SK-N-SH (cell line): ENCODE measurements at regions not wholly inside any gene's neighbourhood (a gene's known extent, or its start where the extent isn't known, plus 50 kb on each side); places are given as distances from the start of the nearest gene placed in this dataset.

Experiments used
- CTCF ChIA-PET: fragments of 300-600, 350-600 bp; formaldehyde crosslinking; extraction: SDS; loops from one replicate; lab custom pipeline; 2021; lab: Yijun Ruan, JAX
- POLR2A ChIA-PET: fragments of 350-600 bp; sonication (Branson Sonifier 250); formaldehyde crosslinking; extraction: SDS; loops from one replicate; lab custom pipeline; 2020; ENCODE audit warnings: antibody characterized with exemption, inconsistent platforms; lab: Yijun Ruan, JAX
- DNase-seq: peaks from one replicate; pipeline ENCODE4 v3.0.0; 2012
- H2AFZ ChIP-seq: fragments of 200-600 bp; sonication (generic); 2 replicates; pipeline ENCODE4 v1.8.1; 2016; ENCODE audit warnings: antibody characterized with exemption, mild to moderate bottlenecking, low read depth
- H3F3A ChIP-seq: fragments of 200-600 bp; sonication (generic); replicated peaks from 2 replicates; pipeline ENCODE3; 2016; ENCODE audit warnings: antibody characterized with exemption, mild to moderate bottlenecking; ENCODE audit not compliant: insufficient read depth
- H3K27ac ChIP-seq, 2 experiments: fragments of 200-500 bp in 1 of 2; fragments of 200-600 bp in 1 of 2; sonication (Bioruptor generic) in 1 of 2; sonication (generic), shearing (Covaris generic) in 1 of 2; 2 replicates each; pipeline versions ENCODE4 v1.5.1 to v1.6.1; 2014 to 2016; ENCODE audit warnings: low read depth in 2 of 2, inconsistent platforms in 1 of 2, low read length in 1 of 2, mild to moderate bottlenecking in 1 of 2, mixed read lengths in 1 of 2
- H3K27me3 ChIP-seq: fragments of 200-600 bp; sonication (generic), shearing (Covaris generic); 2 replicates; pipeline ENCODE4 v1.6.1; 2016; ENCODE audit warnings: mixed run types; ENCODE audit not compliant: insufficient read depth
- H3K36me3 ChIP-seq, 2 experiments: fragments of 200-500 bp in 1 of 2; fragments of 200-600 bp in 1 of 2; sonication (Bioruptor generic) in 1 of 2; sonication (generic) in 1 of 2; replicated peaks in 1 of 2; 2 replicates each; pipeline versions ENCODE3 to v1.5.1; 2014 to 2016; ENCODE audit warnings: low read length in 1 of 2, mild to moderate bottlenecking in 1 of 2; ENCODE audit not compliant: insufficient read depth in 2 of 2, control insufficient read depth in 1 of 2
- H3K4me1 ChIP-seq, 2 experiments: fragments of 200-500 bp in 1 of 2; fragments of 200-600 bp in 1 of 2; sonication (Bioruptor generic) in 1 of 2; sonication (generic), shearing (Covaris generic) in 1 of 2; 2 replicates each; pipeline versions ENCODE4 v1.5.1 to v1.6.1; 2014 to 2016; ENCODE audit warnings: low read depth in 1 of 2, low read length in 1 of 2, mixed run types in 1 of 2; ENCODE audit not compliant: insufficient read depth in 2 of 2, control insufficient read depth in 1 of 2
- H3K4me2 ChIP-seq: fragments of 200-600 bp; sonication (generic), shearing (Covaris generic); 2 replicates; pipeline ENCODE4 v1.6.1; 2017; ENCODE audit warnings: mixed run types
- H3K4me3 ChIP-seq, 2 experiments: fragments of 200-500 bp in 1 of 2; fragments of 200-600 bp in 1 of 2; sonication (Bioruptor generic) in 1 of 2; sonication (generic), shearing (Covaris generic) in 1 of 2; 2 replicates each; pipeline versions ENCODE4 v1.5.1 to v1.8.1; 2014 to 2016; ENCODE audit warnings: low read depth in 2 of 2, inconsistent platforms in 1 of 2, low read length in 1 of 2, mild to moderate bottlenecking in 1 of 2, mixed read lengths in 1 of 2, moderate library complexity in 1 of 2
- H3K79me2 ChIP-seq: fragments of 200-600 bp; sonication (generic); 2 replicates; pipeline ENCODE4 v1.8.1; 2017; ENCODE audit warnings: mild to moderate bottlenecking; ENCODE audit not compliant: insufficient read depth
- H3K9ac ChIP-seq: fragments of 200-600 bp; sonication (generic); 2 replicates; pipeline ENCODE4 v1.6.1; 2017; ENCODE audit warnings: mixed run types
- H3K9me2 ChIP-seq: fragments of 200-600 bp; sonication (generic); 2 replicates; pipeline ENCODE4 v1.6.1; 2017; ENCODE audit warnings: mixed run types
- H3K9me3 ChIP-seq: fragments of 200-600 bp; sonication (generic); 2 replicates; pipeline ENCODE4 v1.6.1; 2017; ENCODE audit warnings: mixed run types, mild to moderate bottlenecking, moderate library complexity
- H4K20me1 ChIP-seq: fragments of 200-600 bp; sonication (generic); 2 replicates; pipeline ENCODE4 v1.6.1; 2017; ENCODE audit warnings: mild to moderate bottlenecking, mixed run types; ENCODE audit not compliant: insufficient read depth
- CHD2 ChIP-seq: fragments of 150-350 bp; IDR thresholded peaks from 2 replicates; pipeline ENCODE4 v1.6.1; 2018; ENCODE audit warnings: low read length; ENCODE audit not compliant: partially characterized antibody
- CTCF ChIP-seq: fragments of 200-600 bp; sonication (generic); IDR thresholded peaks from 2 replicates; pipeline ENCODE4 v1.6.1; 2017; ENCODE audit warnings: antibody characterized with exemption, mild to moderate bottlenecking, moderate library complexity
- EZH2phosphoT487 ChIP-seq: fragments of 200-600 bp; sonication (generic); IDR thresholded peaks from 2 replicates; pipeline ENCODE4 v1.6.1; 2017; ENCODE audit warnings: low read depth, mixed run types, mild to moderate bottlenecking, antibody characterized with exemption, moderate library complexity, borderline replicate concordance
- FOSL2 ChIP-seq: IDR thresholded peaks from 2 replicates; pipeline ENCODE4 v1.4.0; 2012; ENCODE audit warnings: low read depth, mild to moderate bottlenecking, moderate library complexity, borderline replicate concordance
- FOXJ3 ChIP-seq: sonication (generic); formaldehyde crosslinking; IDR thresholded peaks from 2 replicates; pipeline ENCODE4 v1.5.1; 2020; ENCODE audit warnings: mild to moderate bottlenecking, missing genetic modification reagents
- FOXM1 ChIP-seq: IDR thresholded peaks from 2 replicates; pipeline ENCODE4 v1.4.0; 2012; ENCODE audit warnings: low read depth, mild to moderate bottlenecking
- GATA2 ChIP-seq: sonication (generic); formaldehyde crosslinking; IDR thresholded peaks from 2 replicates; pipeline ENCODE4 v1.5.0; 2020; ENCODE audit warnings: mild to moderate bottlenecking, missing genetic modification reagents
- IRF3 ChIP-seq: fragments of 150-350 bp; IDR thresholded peaks from 2 replicates; pipeline ENCODE4 v1.6.1; 2016; ENCODE audit warnings: mild to moderate bottlenecking, low read depth, low read length
- JUND ChIP-seq: IDR thresholded peaks from 2 replicates; pipeline ENCODE4 v1.4.0; 2012
- NFIC ChIP-seq: IDR thresholded peaks from 2 replicates; pipeline ENCODE4 v1.4.0; 2012; ENCODE audit warnings: borderline replicate concordance
- NRF1 ChIP-seq: IDR thresholded peaks from 2 replicates; pipeline ENCODE4 v1.6.1; 2012; ENCODE audit warnings: low read depth, mild to moderate bottlenecking, low read length
- PBX3 ChIP-seq: IDR thresholded peaks from 2 replicates; pipeline ENCODE4; 2012
- RAD21 ChIP-seq: IDR thresholded peaks from 2 replicates; pipeline ENCODE4 v1.6.1; 2012; ENCODE audit warnings: mild to moderate bottlenecking, low read length
- REST ChIP-seq: IDR thresholded peaks from 2 replicates; pipeline ENCODE4 v1.6.1; 2012; ENCODE audit warnings: mild to moderate bottlenecking, low read depth, low read length, moderate library complexity
- TAF1 ChIP-seq: IDR thresholded peaks from 2 replicates; pipeline ENCODE4 v1.6.1; 2012; ENCODE audit warnings: low read depth, mild to moderate bottlenecking, low read length, moderate library complexity, borderline replicate concordance
- ZBTB33 ChIP-seq: IDR thresholded peaks from 2 replicates; pipeline ENCODE4 v1.4.0; 2012; ENCODE audit warnings: low read depth, borderline replicate concordance
- WGBS: methylation state at CpG from one replicate; pipeline ENCODE4 v1.1.6; 2017; ENCODE audit warnings: low lambda C conversion rate; 5-methylcytosine and 5-hydroxymethylcytosine counted together

GRCh38 chr1:186536273-186536890 is 75.5 kb upstream of the PDC start:
- peak overlapping the region; percentile 94 to 96 for H3K27ac ChIP-seq
- POLR2A ChIA-PET = no interaction called here

GRCh38 chr1:186535388-186536133 is 74.6 kb upstream of the PDC start:
- Histone ChIP-seq H3K27me3 (no peaks in the 10 kb centered on the region), H3K4me2 (peak overlapping the region; percentile 46), H3F3A (peaks cover 38% of the 10 kb centered on the region), H3K79me2 (no peaks in the 10 kb centered on the region), H3K9ac (peak overlapping the region; percentile 51), H3K9me2 (no peaks in the 10 kb centered on the region), H3K36me3 (no peaks in the 10 kb centered on the region), H3K4me3 (peak overlapping the region in 1 of 2 experiments; percentile 14; a peak in 1 of 4 replicates), H4K20me1 (no peaks in the 10 kb centered on the region), H2AFZ (peak overlapping the region; percentile 80; the same call in 1 of the 2 replicates), H3K27ac (peak overlapping the region; percentile 94 to 96), H3K9me3 (peaks cover 5% of the 10 kb centered on the region; the same call in 1 of the 2 replicates), H3K4me1 (peaks cover 17 to 36% of the 10 kb centered on the region in 2 experiments)
- ChIA-PET CTCF (interaction anchor here (0.6 to 1.5 kb wide), 2 partner anchors 15 to 24 kb away, joined by 3 read pairs; no protein-coding TSS in a partner anchor), POLR2A (no interaction called here)
- WGBS = 16% methylated on average over 5 of the region's 5 CpGs
- DNase-seq = no peak
- TF ChIP-seq RAD21 (no peak), FOSL2 (peak; percentile 91), FOXJ3 (no peak), REST (no peak), EZH2phosphoT487 (no peak), CTCF (no peak), IRF3 (no peak), GATA2 (CRISPR knock-in tag) (no peak), FOXM1 (peak; percentile 71; the same call in 1 of the 2 replicates), ZBTB33 (peak; percentile 55; the same call in 1 of the 2 replicates), PBX3 (peak; percentile 94), NRF1 (no peak), NFIC (peak; percentile 91)

More at GRCh38 chr1:186536273-186536890, 75.5 kb upstream of the PDC start:
- 68% methylated on average over 3 of the region's 3 CpGs for WGBS
- no peaks in the 10 kb centered on the region for H3K36me3 ChIP-seq
- CTCF ChIA-PET = no interaction called here
- no peak for DNase-seq
- TF ChIP-seq TAF1 (no peak), JUND (0 out of 2 replicates have a peak, but pooled peaks have one; percentile 2), CHD2 (no peak)
- peak overlapping the region; percentile 51 for H3K9ac ChIP-seq
- H3K79me2 ChIP-seq = no peaks in the 10 kb centered on the region
- peaks cover 17 to 36% of the 10 kb centered on the region in 2 experiments for H3K4me1 ChIP-seq
- H4K20me1 ChIP-seq = no peaks in the 10 kb centered on the region
- no peaks in the 10 kb centered on the region for H3K9me2 ChIP-seq
- peak overlapping the region; percentile 46 for H3K4me2 ChIP-seq
- no peak overlapping the region for H3K4me3 ChIP-seq
- peaks cover 38% of the 10 kb centered on the region for H3F3A ChIP-seq
- H3K27me3 ChIP-seq = no peaks in the 10 kb centered on the region
- peaks cover 5% of the 10 kb centered on the region; the same call in 1 of the 2 replicates for H3K9me3 ChIP-seq
- H2AFZ ChIP-seq = peak overlapping the region; percentile 80
